ENCODE measurements at regions not wholly inside any gene's neighbourhood (a gene's known extent, or its start where the extent isn't known, plus 50 kb on each side); places are given as distances from the start of the nearest gene placed in this dataset.

DNA sequence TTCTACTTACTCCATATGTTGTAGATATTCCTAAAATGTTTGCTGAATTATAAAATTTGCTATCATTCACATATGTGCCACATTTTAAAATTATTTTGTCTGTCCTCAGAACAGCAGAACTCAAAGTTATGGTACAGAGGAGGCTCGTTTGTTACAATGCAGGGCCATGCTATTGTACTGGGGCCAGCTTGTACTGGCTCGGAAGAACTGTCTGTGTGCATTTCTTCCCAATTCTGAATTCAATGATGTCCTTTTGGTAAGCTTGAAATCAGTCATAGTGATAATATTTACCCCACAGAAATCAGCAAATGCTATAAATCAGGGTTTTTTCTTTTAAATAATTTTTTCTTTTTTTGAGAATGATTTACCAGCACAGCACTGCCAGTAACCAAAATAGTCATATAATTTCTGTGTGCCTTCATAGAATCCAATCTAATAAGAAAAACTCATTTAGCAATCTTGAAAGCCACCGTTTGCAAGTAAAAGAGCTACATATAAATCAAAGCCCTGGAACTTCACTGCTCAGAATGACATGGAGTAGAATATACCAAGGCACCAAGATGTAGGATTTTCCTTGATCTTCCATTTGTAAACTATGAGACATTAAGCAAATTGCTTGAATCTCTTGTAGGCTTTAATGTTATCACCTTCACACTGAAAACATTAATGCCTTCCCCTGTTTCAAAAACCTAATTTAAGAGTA, 90.7 kb upstream of the EPHA4 start (continued):
- TF ChIP-seq, protein P1, sequence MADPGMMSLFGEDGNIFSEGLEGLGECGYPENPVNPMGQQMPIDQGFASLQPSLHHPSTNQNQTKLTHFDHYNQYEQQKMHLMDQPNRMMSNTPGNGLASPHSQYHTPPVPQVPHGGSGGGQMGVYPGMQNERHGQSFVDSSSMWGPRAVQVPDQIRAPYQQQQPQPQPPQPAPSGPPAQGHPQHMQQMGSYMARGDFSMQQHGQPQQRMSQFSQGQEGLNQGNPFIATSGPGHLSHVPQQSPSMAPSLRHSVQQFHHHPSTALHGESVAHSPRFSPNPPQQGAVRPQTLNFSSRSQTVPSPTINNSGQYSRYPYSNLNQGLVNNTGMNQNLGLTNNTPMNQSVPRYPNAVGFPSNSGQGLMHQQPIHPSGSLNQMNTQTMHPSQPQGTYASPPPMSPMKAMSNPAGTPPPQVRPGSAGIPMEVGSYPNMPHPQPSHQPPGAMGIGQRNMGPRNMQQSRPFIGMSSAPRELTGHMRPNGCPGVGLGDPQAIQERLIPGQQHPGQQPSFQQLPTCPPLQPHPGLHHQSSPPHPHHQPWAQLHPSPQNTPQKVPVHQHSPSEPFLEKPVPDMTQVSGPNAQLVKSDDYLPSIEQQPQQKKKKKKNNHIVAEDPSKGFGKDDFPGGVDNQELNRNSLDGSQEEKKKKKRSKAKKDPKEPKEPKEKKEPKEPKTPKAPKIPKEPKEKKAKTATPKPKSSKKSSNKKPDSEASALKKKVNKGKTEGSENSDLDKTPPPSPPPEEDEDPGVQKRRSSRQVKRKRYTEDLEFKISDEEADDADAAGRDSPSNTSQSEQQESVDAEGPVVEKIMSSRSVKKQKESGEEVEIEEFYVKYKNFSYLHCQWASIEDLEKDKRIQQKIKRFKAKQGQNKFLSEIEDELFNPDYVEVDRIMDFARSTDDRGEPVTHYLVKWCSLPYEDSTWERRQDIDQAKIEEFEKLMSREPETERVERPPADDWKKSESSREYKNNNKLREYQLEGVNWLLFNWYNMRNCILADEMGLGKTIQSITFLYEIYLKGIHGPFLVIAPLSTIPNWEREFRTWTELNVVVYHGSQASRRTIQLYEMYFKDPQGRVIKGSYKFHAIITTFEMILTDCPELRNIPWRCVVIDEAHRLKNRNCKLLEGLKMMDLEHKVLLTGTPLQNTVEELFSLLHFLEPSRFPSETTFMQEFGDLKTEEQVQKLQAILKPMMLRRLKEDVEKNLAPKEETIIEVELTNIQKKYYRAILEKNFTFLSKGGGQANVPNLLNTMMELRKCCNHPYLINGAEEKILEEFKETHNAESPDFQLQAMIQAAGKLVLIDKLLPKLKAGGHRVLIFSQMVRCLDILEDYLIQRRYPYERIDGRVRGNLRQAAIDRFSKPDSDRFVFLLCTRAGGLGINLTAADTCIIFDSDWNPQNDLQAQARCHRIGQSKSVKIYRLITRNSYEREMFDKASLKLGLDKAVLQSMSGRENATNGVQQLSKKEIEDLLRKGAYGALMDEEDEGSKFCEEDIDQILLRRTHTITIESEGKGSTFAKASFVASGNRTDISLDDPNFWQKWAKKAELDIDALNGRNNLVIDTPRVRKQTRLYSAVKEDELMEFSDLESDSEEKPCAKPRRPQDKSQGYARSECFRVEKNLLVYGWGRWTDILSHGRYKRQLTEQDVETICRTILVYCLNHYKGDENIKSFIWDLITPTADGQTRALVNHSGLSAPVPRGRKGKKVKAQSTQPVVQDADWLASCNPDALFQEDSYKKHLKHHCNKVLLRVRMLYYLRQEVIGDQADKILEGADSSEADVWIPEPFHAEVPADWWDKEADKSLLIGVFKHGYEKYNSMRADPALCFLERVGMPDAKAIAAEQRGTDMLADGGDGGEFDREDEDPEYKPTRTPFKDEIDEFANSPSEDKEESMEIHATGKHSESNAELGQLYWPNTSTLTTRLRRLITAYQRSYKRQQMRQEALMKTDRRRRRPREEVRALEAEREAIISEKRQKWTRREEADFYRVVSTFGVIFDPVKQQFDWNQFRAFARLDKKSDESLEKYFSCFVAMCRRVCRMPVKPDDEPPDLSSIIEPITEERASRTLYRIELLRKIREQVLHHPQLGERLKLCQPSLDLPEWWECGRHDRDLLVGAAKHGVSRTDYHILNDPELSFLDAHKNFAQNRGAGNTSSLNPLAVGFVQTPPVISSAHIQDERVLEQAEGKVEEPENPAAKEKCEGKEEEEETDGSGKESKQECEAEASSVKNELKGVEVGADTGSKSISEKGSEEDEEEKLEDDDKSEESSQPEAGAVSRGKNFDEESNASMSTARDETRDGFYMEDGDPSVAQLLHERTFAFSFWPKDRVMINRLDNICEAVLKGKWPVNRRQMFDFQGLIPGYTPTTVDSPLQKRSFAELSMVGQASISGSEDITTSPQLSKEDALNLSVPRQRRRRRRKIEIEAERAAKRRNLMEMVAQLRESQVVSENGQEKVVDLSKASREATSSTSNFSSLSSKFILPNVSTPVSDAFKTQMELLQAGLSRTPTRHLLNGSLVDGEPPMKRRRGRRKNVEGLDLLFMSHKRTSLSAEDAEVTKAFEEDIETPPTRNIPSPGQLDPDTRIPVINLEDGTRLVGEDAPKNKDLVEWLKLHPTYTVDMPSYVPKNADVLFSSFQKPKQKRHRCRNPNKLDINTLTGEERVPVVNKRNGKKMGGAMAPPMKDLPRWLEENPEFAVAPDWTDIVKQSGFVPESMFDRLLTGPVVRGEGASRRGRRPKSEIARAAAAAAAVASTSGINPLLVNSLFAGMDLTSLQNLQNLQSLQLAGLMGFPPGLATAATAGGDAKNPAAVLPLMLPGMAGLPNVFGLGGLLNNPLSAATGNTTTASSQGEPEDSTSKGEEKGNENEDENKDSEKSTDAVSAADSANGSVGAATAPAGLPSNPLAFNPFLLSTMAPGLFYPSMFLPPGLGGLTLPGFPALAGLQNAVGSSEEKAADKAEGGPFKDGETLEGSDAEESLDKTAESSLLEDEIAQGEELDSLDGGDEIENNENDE (IDR thresholded peaks at IDR 0.05; ENCODE audit: insufficient replicate concordance, low read length) = no peak
- TF ChIP-seq, protein P2, sequence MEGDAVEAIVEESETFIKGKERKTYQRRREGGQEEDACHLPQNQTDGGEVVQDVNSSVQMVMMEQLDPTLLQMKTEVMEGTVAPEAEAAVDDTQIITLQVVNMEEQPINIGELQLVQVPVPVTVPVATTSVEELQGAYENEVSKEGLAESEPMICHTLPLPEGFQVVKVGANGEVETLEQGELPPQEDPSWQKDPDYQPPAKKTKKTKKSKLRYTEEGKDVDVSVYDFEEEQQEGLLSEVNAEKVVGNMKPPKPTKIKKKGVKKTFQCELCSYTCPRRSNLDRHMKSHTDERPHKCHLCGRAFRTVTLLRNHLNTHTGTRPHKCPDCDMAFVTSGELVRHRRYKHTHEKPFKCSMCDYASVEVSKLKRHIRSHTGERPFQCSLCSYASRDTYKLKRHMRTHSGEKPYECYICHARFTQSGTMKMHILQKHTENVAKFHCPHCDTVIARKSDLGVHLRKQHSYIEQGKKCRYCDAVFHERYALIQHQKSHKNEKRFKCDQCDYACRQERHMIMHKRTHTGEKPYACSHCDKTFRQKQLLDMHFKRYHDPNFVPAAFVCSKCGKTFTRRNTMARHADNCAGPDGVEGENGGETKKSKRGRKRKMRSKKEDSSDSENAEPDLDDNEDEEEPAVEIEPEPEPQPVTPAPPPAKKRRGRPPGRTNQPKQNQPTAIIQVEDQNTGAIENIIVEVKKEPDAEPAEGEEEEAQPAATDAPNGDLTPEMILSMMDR (IDR thresholded peaks at IDR 0.05; ENCODE audit: control extremely low read depth in 1 of 3, insufficient read depth in 1 of 3, low read depth in 1 of 3, low read length in 3 of 3) = no peak
- TF ChIP-seq HDAC2 (IDR thresholded peaks at IDR 0.05; ENCODE audit: borderline replicate concordance in 1 of 2, low read depth in 2 of 2, low read length in 2 of 2) (no peak), MAFK (IDR thresholded peaks at IDR 0.05; ENCODE audit: low read depth, low read length) (no peak), RNF2 (IDR thresholded peaks at IDR 0.05; ENCODE audit: borderline replicate concordance, low read depth, low read length, missing control alignments, poor library complexity, severe bottlenecking) (no peak), FOSL1 (IDR thresholded peaks at IDR 0.05; ENCODE audit: insufficient read depth, low read depth, low read length) (no peak), TAF1 (IDR thresholded peaks at IDR 0.05; ENCODE audit: low read depth, low read length) (no peak)

Data from H1 (cell line).